ENCODE measurements at regions not wholly inside any gene's neighbourhood (a gene's known extent, or its start where the extent isn't known, plus 50 kb on each side); places are given as distances from the start of the nearest gene placed in this dataset.

- no peak for TF ChIP-seq ZNF274 (IDR thresholded peaks at IDR 0.05; ENCODE audit: low read depth, low read length)
- TF ChIP-seq SUZ12 (IDR thresholded peaks at IDR 0.05; ENCODE audit: extremely low read depth, insufficient read depth, insufficient read length), result no peak
- TF ChIP-seq YY1 (IDR thresholded peaks at IDR 0.05; ENCODE audit: insufficient read depth, insufficient read length), result no peak
- Histone ChIP-seq H3K4me1 (ENCODE audit: insufficient read depth, insufficient read length) (no peaks in the 10 kb centered on the region), H3K4me3 (ENCODE audit: insufficient read length, low read depth) (no peak overlapping the region), H3K9ac (ENCODE audit: insufficient read length, low read depth) (no peak overlapping the region), H3K36me3 (ENCODE audit: insufficient read depth, insufficient read length, low read length) (no peaks in the 10 kb centered on the region), H3K9me3 (ENCODE audit: insufficient read depth, low read length) (no peaks in the 10 kb centered on the region), H3K27me3 (ENCODE audit: insufficient read depth, insufficient read length) (no peaks in the 10 kb centered on the region)
- DNase-seq (ENCODE audit: low read depth, low spot score), result peak; percentile 54
These were observed 107.6 kb upstream of the CYRIA start for GRCh38 chr2:16773080-16773713.

DNA sequence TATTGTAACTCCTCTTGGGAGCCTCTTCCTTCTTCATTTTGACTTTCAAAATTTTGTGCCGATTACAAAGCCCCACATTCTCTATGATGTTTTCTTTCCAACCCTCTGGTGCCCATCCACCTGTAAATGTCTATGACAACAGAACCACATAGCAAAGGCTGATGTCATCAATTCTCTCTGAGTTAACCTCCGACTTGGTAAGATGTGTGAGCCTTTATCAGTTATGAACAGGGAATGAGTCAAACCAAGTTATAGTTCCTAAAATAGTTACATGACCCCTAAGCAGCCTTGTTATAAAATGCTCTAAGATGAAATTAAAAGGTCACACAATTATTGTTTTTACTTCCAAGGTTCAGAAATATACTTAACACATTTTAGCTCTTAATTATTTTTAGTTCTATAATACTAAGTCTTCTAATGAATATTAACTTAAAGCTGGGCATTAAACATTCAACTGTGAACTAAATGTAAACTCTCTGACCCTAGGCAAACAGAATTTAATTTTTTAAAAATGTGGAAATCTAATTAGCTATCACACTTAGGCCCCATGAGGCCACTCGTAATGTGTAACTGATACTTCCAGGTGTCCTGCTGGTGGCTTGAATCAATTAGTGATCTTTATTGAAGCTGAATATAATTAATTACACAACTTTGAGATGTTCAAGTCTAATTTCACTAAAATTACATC lies 102.3 kb upstream of the CYRIA start:
- no peak for TF ChIP-seq YY1 (IDR thresholded peaks at IDR 0.05; ENCODE audit: insufficient read depth, insufficient read length)
- TF ChIP-seq ZNF274 (IDR thresholded peaks at IDR 0.05; ENCODE audit: low read depth, low read length), result no peak
- TF ChIP-seq SUZ12 (IDR thresholded peaks at IDR 0.05; ENCODE audit: extremely low read depth, insufficient read depth, insufficient read length), result no peak
- Histone ChIP-seq H3K9me3 (ENCODE audit: insufficient read depth, low read length) (no peaks in the 10 kb centered on the region), H3K36me3 (ENCODE audit: insufficient read depth, insufficient read length, low read length) (no peaks in the 10 kb centered on the region), H3K4me3 (ENCODE audit: insufficient read length, low read depth) (no peak overlapping the region), H3K4me1 (ENCODE audit: insufficient read depth, insufficient read length) (no peaks in the 10 kb centered on the region), H3K27me3 (ENCODE audit: insufficient read depth, insufficient read length) (no peaks in the 10 kb centered on the region), H3K9ac (ENCODE audit: insufficient read length, low read depth) (no peak overlapping the region)
- no peak for DNase-seq (ENCODE audit: low read depth, low spot score)

- Histone ChIP-seq H3K9me3 (ENCODE audit: insufficient read depth, low read length) (no peaks in the 10 kb centered on the region), H3K9ac (ENCODE audit: insufficient read length, low read depth) (no peak overlapping the region), H3K36me3 (ENCODE audit: insufficient read depth, insufficient read length, low read length) (no peaks in the 10 kb centered on the region), H3K4me3 (ENCODE audit: insufficient read length, low read depth) (no peak overlapping the region), H3K4me1 (ENCODE audit: insufficient read depth, insufficient read length) (no peaks in the 10 kb centered on the region), H3K27me3 (ENCODE audit: insufficient read depth, insufficient read length) (no peaks in the 10 kb centered on the region)
- DNase-seq (ENCODE audit: low read depth, low spot score), result no peak
- no peak for TF ChIP-seq ZNF274 (IDR thresholded peaks at IDR 0.05; ENCODE audit: low read depth, low read length)
These were observed 99.7 kb upstream of the CYRIA start for GRCh38 chr2:16765356-16765755.

DNA sequence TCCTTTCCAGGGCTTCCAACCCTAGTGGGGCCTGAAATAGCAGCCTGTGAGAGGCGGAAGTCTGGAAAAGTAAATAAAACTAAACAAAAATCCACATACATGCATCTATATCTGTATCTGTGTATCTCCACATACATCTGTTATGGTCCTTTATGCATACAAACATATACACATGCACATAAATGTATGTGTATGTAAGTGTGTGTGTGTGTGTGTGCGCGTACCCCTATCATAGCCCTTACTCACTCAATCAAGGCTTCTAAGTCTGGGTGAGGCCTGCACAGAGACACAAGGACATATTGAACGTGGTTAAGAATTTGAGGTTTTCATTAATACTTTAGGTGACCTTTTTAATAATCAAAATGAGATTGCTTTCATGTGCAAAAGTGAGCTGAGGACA lies 98.9 kb upstream of the CYRIA start:
- H3K4me1 ChIP-seq (ENCODE audit: insufficient read depth, insufficient read length), result no peaks in the 10 kb centered on the region
- no peak overlapping the region for H3K9ac ChIP-seq (ENCODE audit: insufficient read length, low read depth)
- TF ChIP-seq YY1 (IDR thresholded peaks at IDR 0.05; ENCODE audit: insufficient read depth, insufficient read length) (no peak), SUZ12 (IDR thresholded peaks at IDR 0.05; ENCODE audit: extremely low read depth, insufficient read depth, insufficient read length) (no peak), ZNF274 (IDR thresholded peaks at IDR 0.05; ENCODE audit: low read depth, low read length) (no peak)
- H3K9me3 ChIP-seq (ENCODE audit: insufficient read depth, low read length), result no peaks in the 10 kb centered on the region
- H3K36me3 ChIP-seq (ENCODE audit: insufficient read depth, insufficient read length, low read length), result no peaks in the 10 kb centered on the region
- no peak overlapping the region for H3K4me3 ChIP-seq (ENCODE audit: insufficient read length, low read depth)
- no peak for DNase-seq (ENCODE audit: low read depth, low spot score)
- no peaks in the 10 kb centered on the region for H3K27me3 ChIP-seq (ENCODE audit: insufficient read depth, insufficient read length)

GRCh38 chr2:16763493-16763899 lies 97.9 kb upstream of the CYRIA start:
- Histone ChIP-seq H3K9me3 (ENCODE audit: insufficient read depth, low read length) (no peaks in the 10 kb centered on the region), H3K9ac (ENCODE audit: insufficient read length, low read depth) (no peak overlapping the region), H3K4me3 (ENCODE audit: insufficient read length, low read depth) (no peak overlapping the region), H3K36me3 (ENCODE audit: insufficient read depth, insufficient read length, low read length) (no peaks in the 10 kb centered on the region), H3K27me3 (ENCODE audit: insufficient read depth, insufficient read length) (no peaks in the 10 kb centered on the region), H3K4me1 (ENCODE audit: insufficient read depth, insufficient read length) (no peaks in the 10 kb centered on the region)
- no peak for TF ChIP-seq YY1 (IDR thresholded peaks at IDR 0.05; ENCODE audit: insufficient read depth, insufficient read length)
- TF ChIP-seq SUZ12 (IDR thresholded peaks at IDR 0.05; ENCODE audit: extremely low read depth, insufficient read depth, insufficient read length), result no peak
- no peak for TF ChIP-seq ZNF274 (IDR thresholded peaks at IDR 0.05; ENCODE audit: low read depth, low read length)
- DNase-seq (ENCODE audit: low read depth, low spot score), result no peak

GRCh38 chr2:16763056-16763455 lies 97.4 kb upstream of the CYRIA start:
- no peak for TF ChIP-seq YY1 (IDR thresholded peaks at IDR 0.05; ENCODE audit: insufficient read depth, insufficient read length)
- no peaks in the 10 kb centered on the region for H3K9me3 ChIP-seq (ENCODE audit: insufficient read depth, low read length)
- H3K4me1 ChIP-seq (ENCODE audit: insufficient read depth, insufficient read length), result no peaks in the 10 kb centered on the region
- no peaks in the 10 kb centered on the region for H3K36me3 ChIP-seq (ENCODE audit: insufficient read depth, insufficient read length, low read length)
- no peaks in the 10 kb centered on the region for H3K27me3 ChIP-seq (ENCODE audit: insufficient read depth, insufficient read length)
- DNase-seq (ENCODE audit: low read depth, low spot score), result no peak
- H3K4me3 ChIP-seq (ENCODE audit: insufficient read length, low read depth), result no peak overlapping the region
- H3K9ac ChIP-seq (ENCODE audit: insufficient read length, low read depth), result no peak overlapping the region

- no peaks in the 10 kb centered on the region for H3K9me3 ChIP-seq (ENCODE audit: insufficient read depth, low read length)
- H3K36me3 ChIP-seq (ENCODE audit: insufficient read depth, insufficient read length, low read length), result no peaks in the 10 kb centered on the region
- no peak overlapping the region for H3K9ac ChIP-seq (ENCODE audit: insufficient read length, low read depth)
- H3K4me1 ChIP-seq (ENCODE audit: insufficient read depth, insufficient read length), result no peaks in the 10 kb centered on the region
- TF ChIP-seq YY1 (IDR thresholded peaks at IDR 0.05; ENCODE audit: insufficient read depth, insufficient read length) (no peak), ZNF274 (IDR thresholded peaks at IDR 0.05; ENCODE audit: low read depth, low read length) (no peak), SUZ12 (IDR thresholded peaks at IDR 0.05; ENCODE audit: extremely low read depth, insufficient read depth, insufficient read length) (no peak)
- no peaks in the 10 kb centered on the region for H3K27me3 ChIP-seq (ENCODE audit: insufficient read depth, insufficient read length)
- no peak for DNase-seq (ENCODE audit: low read depth, low spot score)
- no peak overlapping the region for H3K4me3 ChIP-seq (ENCODE audit: insufficient read length, low read depth)
These were observed 94.8 kb upstream of the CYRIA start for GRCh38 chr2:16760426-16760825.

Measured in NT2/D1 (cell line).